ENCODE measurements at regions not wholly inside any gene's neighbourhood (a gene's known extent, or its start where the extent isn't known, plus 50 kb on each side); places are given as distances from the start of the nearest gene placed in this dataset.

- no peak overlapping the region for H3K4me3 ChIP-seq
- H3K4me1 ChIP-seq = no peaks in the 10 kb centered on the region
- no peaks in the 10 kb centered on the region for H3K36me3 ChIP-seq
- no peak for TF ChIP-seq EP300 (IDR thresholded peaks at IDR 0.05)
- TF ChIP-seq CTCF (IDR thresholded peaks at IDR 0.05) = no peak
- TF ChIP-seq POLR2A (IDR thresholded peaks at IDR 0.05) = no peak
- TF ChIP-seq POLR2AphosphoS5 (IDR thresholded peaks at IDR 0.05) = no peak
- no peaks in the 10 kb centered on the region for H3K9me3 ChIP-seq
- no peaks in the 10 kb centered on the region for H3K27me3 ChIP-seq
- no peak for DNase-seq (ENCODE audit: low spot score in 2 of 2)
- H3K27ac ChIP-seq = no peak overlapping the region
- 93% methylated on average over 8 of the region's 8 CpGs for WGBS
Measured at GRCh38 chr13:29959603-29960002, 109.2 kb upstream of the UBL3 start.

GRCh38 chr13:29959086-29959485, 108.7 kb upstream of the UBL3 start:
- 73% methylated on average over 1 of the region's 1 CpG for WGBS

GRCh38 chr13:29958476-29958875, 108.1 kb upstream of the UBL3 start:
- no peaks in the 10 kb centered on the region for H3K4me1 ChIP-seq
- no peak overlapping the region for H3K27ac ChIP-seq
- no peaks in the 10 kb centered on the region for H3K9me3 ChIP-seq
- H3K36me3 ChIP-seq = no peaks in the 10 kb centered on the region
- 92% methylated on average over 3 of the region's 3 CpGs for WGBS
- TF ChIP-seq POLR2AphosphoS5 (IDR thresholded peaks at IDR 0.05) (no peak), CTCF (IDR thresholded peaks at IDR 0.05) (no peak), POLR2A (IDR thresholded peaks at IDR 0.05) (no peak), EP300 (IDR thresholded peaks at IDR 0.05) (no peak)
- DNase-seq (ENCODE audit: low spot score in 2 of 2) = no peak
- no peaks in the 10 kb centered on the region for H3K27me3 ChIP-seq
- H3K4me3 ChIP-seq = no peak overlapping the region

More at GRCh38 chr13:29959086-29959485, 108.7 kb upstream of the UBL3 start:
- Histone ChIP-seq H3K4me3 (no peak overlapping the region), H3K36me3 (no peaks in the 10 kb centered on the region), H3K9me3 (no peaks in the 10 kb centered on the region), H3K4me1 (no peaks in the 10 kb centered on the region), H3K27ac (no peak overlapping the region), H3K27me3 (no peaks in the 10 kb centered on the region)
- DNase-seq (ENCODE audit: low spot score in 2 of 2) = no peak
- no peak for TF ChIP-seq POLR2AphosphoS5 (IDR thresholded peaks at IDR 0.05)
- TF ChIP-seq POLR2A (IDR thresholded peaks at IDR 0.05) = no peak
- TF ChIP-seq CTCF (IDR thresholded peaks at IDR 0.05) = no peak

GRCh38 chr13:29957320-29957719, 106.9 kb upstream of the UBL3 start:
- Histone ChIP-seq H3K27ac (no peak overlapping the region), H3K36me3 (no peaks in the 10 kb centered on the region), H3K27me3 (no peaks in the 10 kb centered on the region), H3K9me3 (no peaks in the 10 kb centered on the region), H3K4me3 (peak overlapping the region; percentile 7), H3K4me1 (no peaks in the 10 kb centered on the region)
- DNase-seq (ENCODE audit: low spot score in 2 of 2) = no peak
- 61% methylated on average over 8 of the region's 8 CpGs for WGBS
- TF ChIP-seq CTCF (IDR thresholded peaks at IDR 0.05) (no peak), POLR2AphosphoS5 (IDR thresholded peaks at IDR 0.05) (no peak), EP300 (IDR thresholded peaks at IDR 0.05) (no peak), POLR2A (IDR thresholded peaks at IDR 0.05) (no peak)

- no peaks in the 10 kb centered on the region for H3K36me3 ChIP-seq
- no peaks in the 10 kb centered on the region for H3K27me3 ChIP-seq
- H3K9me3 ChIP-seq = no peaks in the 10 kb centered on the region
- peak overlapping the region; percentile 7 for H3K4me3 ChIP-seq
- H3K27ac ChIP-seq = no peak overlapping the region
- H3K4me1 ChIP-seq = no peaks in the 10 kb centered on the region
- TF ChIP-seq CTCF (IDR thresholded peaks at IDR 0.05) (no peak), POLR2AphosphoS5 (IDR thresholded peaks at IDR 0.05) (no peak), EP300 (IDR thresholded peaks at IDR 0.05) (no peak), POLR2A (IDR thresholded peaks at IDR 0.05) (no peak)
- 36% methylated on average over 4 of the region's 4 CpGs for WGBS
- DNase-seq (ENCODE audit: low spot score in 2 of 2) = no peak
Measured at GRCh38 chr13:29956853-29957252, 106.4 kb upstream of the UBL3 start.
